Adrenal gland (tissue), 5 donors: ENCODE measurements at regions not wholly inside any gene's neighbourhood (a gene's known extent, or its start where the extent isn't known, plus 50 kb on each side); places are given as distances from the start of the nearest gene placed in this dataset.

Experiments
- CTCF ChIP-seq, 6 experiments: fragments of 450-650 bp in 4 of 6; fragments of 200-600 bp in 2 of 6; sonication (generic) in 1 of 6; IDR thresholded peaks; 1 replicate in 5 of 6; 2 replicates in 1 of 6; pipeline versions ENCODE4 v1.5.1 to v1.8.0; 2016 to 2021; ENCODE audit warnings: antibody characterized with exemption in 6 of 6, mild to moderate bottlenecking in 2 of 6, moderate library complexity in 1 of 6
- POLR2A ChIP-seq, 2 donors: fragments of 450-650 bp; IDR thresholded peaks; one replicate each; pipeline ENCODE4 v1.6.1; 2017; ENCODE audit warnings: antibody characterized with exemption in 2 of 2, mild to moderate bottlenecking in 2 of 2, moderate library complexity in 1 of 2
- donor health status: DM: no; HTN: no; CAD: no.

GRCh38 chr11:112644410-112645131 lies 316.6 kb upstream of the NCAM1 start:
- TF ChIP-seq CTCF (IDR thresholded peaks at IDR 0.05) (no peak), POLR2A (IDR thresholded peaks at IDR 0.05) (no peak)
